NCI-H460 (cell line): ENCODE measurements at regions not wholly inside any gene's neighbourhood (a gene's known extent, or its start where the extent isn't known, plus 50 kb on each side); places are given as distances from the start of the nearest gene placed in this dataset.
"Not testable (repeated sequence)": the region's sequence is repeated elsewhere in the genome, so short reads cannot be mapped to it uniquely, and the experiment has no call there.

Experiments used
- DNase-seq: peaks from one replicate; pipeline ENCODE4 v3.0.0-alpha.2; 2016; ENCODE audit warnings: low read depth; ENCODE audit errors: extremely low read depth

- DNase-seq: no peak
Observed at GRCh38 chr17:16870253-16871245, 101.4 kb downstream of the TNFRSF13B start.

- not testable (repeated sequence) for DNase-seq
Observed at GRCh38 chr17:16869531-16870252, 102.2 kb downstream of the TNFRSF13B start.

- not testable (repeated sequence) for DNase-seq
Observed at GRCh38 chr17:16868616-16869015, 103.3 kb downstream of the TNFRSF13B start.

- not testable (repeated sequence) for DNase-seq
Observed at GRCh38 chr17:16867545-16867944, 104.4 kb downstream of the TNFRSF13B start.

- not testable (repeated sequence) for DNase-seq
Observed at GRCh38 chr17:16866841-16867240, 105.1 kb downstream of the TNFRSF13B start.

GRCh38 chr17:16866436-16866835 lies 105.5 kb downstream of the TNFRSF13B start:
- DNase-seq: no peak

- not testable (repeated sequence) for DNase-seq
Observed at GRCh38 chr17:16865704-16866103, 106.2 kb downstream of the TNFRSF13B start.

- DNase-seq: not testable (repeated sequence)
Observed at GRCh38 chr17:16865077-16865613, 106.8 kb downstream of the TNFRSF13B start.

- DNase-seq: not testable (repeated sequence)
Observed at GRCh38 chr17:16864462-16865076, 107.3 kb downstream of the TNFRSF13B start.

- not testable (repeated sequence) for DNase-seq
Observed at GRCh38 chr17:16861152-16861551, 110.8 kb downstream of the TNFRSF13B start.

GRCh38 chr17:16860467-16860866 lies 111.5 kb downstream of the TNFRSF13B start:
- not testable (repeated sequence) for DNase-seq

- not testable (repeated sequence) for DNase-seq
Observed at GRCh38 chr17:16859515-16859914, 112.4 kb downstream of the TNFRSF13B start.

GRCh38 chr17:16857746-16858145 lies 114.2 kb downstream of the TNFRSF13B start:
- not testable (repeated sequence) for DNase-seq

GRCh38 chr17:16856846-16857245 lies 115.1 kb downstream of the TNFRSF13B start:
- DNase-seq: not testable (repeated sequence)

- not testable (repeated sequence) for DNase-seq
Observed at GRCh38 chr17:16856171-16856570, 115.7 kb downstream of the TNFRSF13B start.

GRCh38 chr17:16854636-16855035 lies 117.3 kb downstream of the TNFRSF13B start:
- DNase-seq: not testable (repeated sequence)

- no peak for DNase-seq
Observed at GRCh38 chr17:16853661-16854320, 118.1 kb downstream of the TNFRSF13B start.

GRCh38 chr17:16849861-16850260 lies 122.1 kb downstream of the TNFRSF13B start:
- DNase-seq: not testable (repeated sequence)

- DNase-seq: not testable (repeated sequence)
Observed at GRCh38 chr17:16848997-16849396, 122.9 kb downstream of the TNFRSF13B start.

GRCh38 chr17:16845098-16845497 lies 126.8 kb downstream of the TNFRSF13B start:
- not testable (repeated sequence) for DNase-seq
